ENCODE measurements at regions not wholly inside any gene's neighbourhood (a gene's known extent, or its start where the extent isn't known, plus 50 kb on each side); places are given as distances from the start of the nearest gene placed in this dataset.

DNA sequence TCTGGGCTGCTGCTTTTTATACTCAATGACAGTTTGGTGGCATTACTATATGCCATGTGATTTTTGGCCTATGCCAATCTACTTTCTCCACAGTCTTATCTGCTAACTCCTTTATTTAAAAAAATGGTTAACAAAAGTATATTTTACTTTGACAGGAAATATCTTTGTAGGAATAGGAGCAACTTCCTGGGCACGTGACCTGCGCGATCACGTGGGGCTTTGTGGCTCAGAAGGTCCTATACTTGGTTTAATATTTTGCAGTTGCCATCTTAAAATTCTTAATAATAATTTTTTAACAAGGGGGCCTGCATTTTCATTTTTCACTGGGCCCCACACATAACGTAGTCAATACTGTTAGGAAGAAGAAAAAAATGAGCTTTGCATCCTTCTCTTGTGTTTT is 249.7 kb downstream of the ACTR3 start:
- TF ChIP-seq EZH2phosphoT487 (IDR thresholded peaks at IDR 0.05; ENCODE audit: low read depth) (no peak), CTCF (IDR thresholded peaks at IDR 0.05; ENCODE audit: low read depth, low read length) (no peak)
- no peak overlapping the region for H3K4me2 ChIP-seq (ENCODE audit: low read length)

GRCh38 chr2:114156366-114157056 is 266.6 kb downstream of the ACTR3 start:
- Histone ChIP-seq H3K27ac (ENCODE audit: low read length) (no peak overlapping the region), H4K20me1 (ENCODE audit: insufficient read depth, low read length) (no peaks in the 10 kb centered on the region), H2AFZ (ENCODE audit: low read depth, low read length) (no peak overlapping the region), H3K79me2 (ENCODE audit: low read length) (no peaks in the 10 kb centered on the region), H3K4me1 (ENCODE audit: low read length) (no peaks in the 10 kb centered on the region), H3K4me3 (ENCODE audit: low read length) (no peak overlapping the region), H3K4me2 (ENCODE audit: low read length) (no peak overlapping the region), H3K27me3 (ENCODE audit: low read depth, low read length) (no peaks in the 10 kb centered on the region), H3K36me3 (replicated peaks; ENCODE audit: low read depth, low read length) (no peaks in the 10 kb centered on the region), H3K9ac (ENCODE audit: low read length) (no peak overlapping the region), H3K9me3 (ENCODE audit: insufficient read depth, low read length) (no peaks in the 10 kb centered on the region)
- no peak for TF ChIP-seq EZH2phosphoT487 (IDR thresholded peaks at IDR 0.05; ENCODE audit: low read depth)
- TF ChIP-seq CTCF (IDR thresholded peaks at IDR 0.05; ENCODE audit: low read depth, low read length) = no peak

More for the DNA sequence above, 249.7 kb downstream of the ACTR3 start:
- Histone ChIP-seq H4K20me1 (ENCODE audit: insufficient read depth, low read length) (no peaks in the 10 kb centered on the region), H2AFZ (ENCODE audit: low read depth, low read length) (no peak overlapping the region), H3K9me3 (ENCODE audit: insufficient read depth, low read length) (no peaks in the 10 kb centered on the region), H3K4me1 (ENCODE audit: low read length) (no peaks in the 10 kb centered on the region), H3K27me3 (ENCODE audit: low read depth, low read length) (0 out of 2 replicates have a peak, but pooled peaks cover 2% of the 10 kb centered on the region), H3K36me3 (replicated peaks; ENCODE audit: low read depth, low read length) (no peaks in the 10 kb centered on the region), H3K79me2 (ENCODE audit: low read length) (no peaks in the 10 kb centered on the region), H3K4me3 (ENCODE audit: low read length) (no peak overlapping the region), H3K9ac (ENCODE audit: low read length) (no peak overlapping the region), H3K27ac (ENCODE audit: low read length) (no peak overlapping the region)

- Histone ChIP-seq H3K9ac (ENCODE audit: low read length) (no peak overlapping the region), H4K20me1 (ENCODE audit: insufficient read depth, low read length) (no peaks in the 10 kb centered on the region), H3K79me2 (ENCODE audit: low read length) (no peaks in the 10 kb centered on the region), H3K27ac (ENCODE audit: low read length) (no peak overlapping the region), H3K4me1 (ENCODE audit: low read length) (no peaks in the 10 kb centered on the region), H3K4me2 (ENCODE audit: low read length) (no peak overlapping the region), H3K4me3 (ENCODE audit: low read length) (no peak overlapping the region), H2AFZ (ENCODE audit: low read depth, low read length) (no peak overlapping the region), H3K9me3 (ENCODE audit: insufficient read depth, low read length) (no peaks in the 10 kb centered on the region), H3K27me3 (ENCODE audit: low read depth, low read length) (no peaks in the 10 kb centered on the region), H3K36me3 (replicated peaks; ENCODE audit: low read depth, low read length) (no peaks in the 10 kb centered on the region)
- TF ChIP-seq CTCF (IDR thresholded peaks at IDR 0.05; ENCODE audit: low read depth, low read length) = no peak
- no peak for TF ChIP-seq EZH2phosphoT487 (IDR thresholded peaks at IDR 0.05; ENCODE audit: low read depth)
Observed at GRCh38 chr2:114157057-114157385, 267.1 kb downstream of the ACTR3 start.

DNA sequence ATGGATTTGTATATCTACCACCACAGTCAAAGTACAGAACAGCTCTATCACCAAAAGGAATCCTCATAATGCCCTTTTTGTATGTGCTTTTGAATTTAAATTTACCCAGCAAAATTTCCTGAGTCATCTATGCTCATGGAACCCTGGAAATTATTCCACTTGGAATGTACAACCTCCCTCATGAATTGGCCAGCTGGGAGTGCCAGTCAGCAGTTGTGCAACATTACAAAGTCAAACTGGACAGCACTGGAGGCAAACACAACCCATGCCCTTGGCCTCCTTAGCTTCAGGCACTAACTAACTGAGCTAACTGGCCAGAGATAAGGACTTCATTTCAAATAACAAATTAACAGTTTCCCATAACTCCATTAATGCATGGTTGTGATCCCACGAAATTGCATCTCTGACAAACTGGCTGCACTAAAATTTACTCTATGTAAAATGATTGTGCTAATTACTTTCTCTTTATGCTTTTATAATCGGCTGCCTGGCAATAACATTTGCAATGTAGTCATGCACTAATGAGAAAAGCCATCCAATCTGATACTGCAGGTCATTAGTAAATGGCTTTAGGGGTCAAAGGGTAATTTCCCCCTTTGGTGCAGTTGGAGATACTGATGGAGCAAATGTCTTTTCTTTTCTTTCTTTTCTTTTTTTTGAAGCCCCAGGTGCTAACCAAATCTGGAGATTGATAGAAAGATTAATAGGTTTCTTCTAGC is 270.5 kb downstream of the ACTR3 start:
- Histone ChIP-seq H3K9me3 (ENCODE audit: insufficient read depth, low read length) (no peaks in the 10 kb centered on the region), H2AFZ (ENCODE audit: low read depth, low read length) (no peak overlapping the region), H3K79me2 (ENCODE audit: low read length) (no peaks in the 10 kb centered on the region), H4K20me1 (ENCODE audit: insufficient read depth, low read length) (no peaks in the 10 kb centered on the region), H3K4me1 (ENCODE audit: low read length) (no peaks in the 10 kb centered on the region), H3K36me3 (replicated peaks; ENCODE audit: low read depth, low read length) (no peaks in the 10 kb centered on the region), H3K27me3 (ENCODE audit: low read depth, low read length) (no peaks in the 10 kb centered on the region; the same call in 1 of the 2 replicates), H3K4me3 (ENCODE audit: low read length) (no peak overlapping the region), H3K9ac (ENCODE audit: low read length) (no peak overlapping the region), H3K4me2 (ENCODE audit: low read length) (no peak overlapping the region), H3K27ac (ENCODE audit: low read length) (no peak overlapping the region)
- TF ChIP-seq EZH2phosphoT487 (IDR thresholded peaks at IDR 0.05; ENCODE audit: low read depth) (no peak), CTCF (IDR thresholded peaks at IDR 0.05; ENCODE audit: low read depth, low read length) (no peak)

Measured in OCI-LY3 (cell line).